ENCODE measurements at regions not wholly inside any gene's neighbourhood (a gene's known extent, or its start where the extent isn't known, plus 50 kb on each side); places are given as distances from the start of the nearest gene placed in this dataset.
"Not testable (repeated sequence)": the region's sequence is repeated elsewhere in the genome, so short reads cannot be mapped to it uniquely, and the experiment has no call there.

DNA sequence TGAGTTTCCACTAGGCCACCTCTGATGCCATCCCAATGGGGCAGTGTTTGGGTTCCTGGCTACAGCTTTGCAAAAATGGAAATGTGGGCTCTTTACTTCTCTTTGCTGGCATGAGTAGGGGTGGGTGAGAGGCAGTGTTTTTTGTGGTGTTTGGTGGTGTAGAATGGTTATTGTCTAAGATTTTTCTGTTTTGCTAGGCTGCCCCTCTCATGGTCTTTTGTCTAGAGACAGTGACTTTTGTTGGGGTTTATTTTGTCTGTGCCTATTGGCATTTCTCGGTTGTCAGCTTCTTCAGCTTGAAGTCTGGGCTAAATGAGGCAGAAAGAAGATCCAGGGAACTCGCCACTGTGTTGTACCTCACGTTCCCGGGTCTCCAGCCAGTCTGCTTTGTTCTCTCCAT, 112.1 kb downstream of the CENPF start:
- DNase-seq (ENCODE audit: low spot score): no peak

- DNase-seq (ENCODE audit: low spot score): no peak
Observed at GRCh38 chr1:214717351-214717750, 114.4 kb downstream of the CENPF start.

DNA sequence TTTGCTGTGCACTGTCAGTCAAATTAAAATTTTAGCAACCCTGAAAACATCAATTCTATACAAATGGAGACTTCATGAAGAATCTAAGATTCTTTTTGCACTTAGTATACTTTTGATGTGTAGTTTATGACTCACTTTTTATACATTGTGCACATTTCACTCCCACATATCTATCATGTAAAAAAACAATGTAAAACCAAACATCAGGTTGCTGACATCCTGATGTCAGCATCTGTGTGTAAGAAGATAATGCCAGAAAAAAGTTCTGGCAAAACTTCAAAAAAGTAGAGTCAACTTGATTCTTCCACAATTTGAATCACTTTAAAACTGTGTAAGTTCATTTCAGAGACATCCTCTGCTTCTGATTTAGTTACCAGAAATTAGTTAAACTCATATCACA, 115.7 kb downstream of the CENPF start:
- no peak for DNase-seq (ENCODE audit: low spot score)

GRCh38 chr1:214719207-214719606, 116.2 kb downstream of the CENPF start:
- no peak for DNase-seq (ENCODE audit: low spot score)

- peak; percentile 14 for DNase-seq (ENCODE audit: low spot score)
Observed at GRCh38 chr1:214720561-214720960, 117.6 kb downstream of the CENPF start.

DNA sequence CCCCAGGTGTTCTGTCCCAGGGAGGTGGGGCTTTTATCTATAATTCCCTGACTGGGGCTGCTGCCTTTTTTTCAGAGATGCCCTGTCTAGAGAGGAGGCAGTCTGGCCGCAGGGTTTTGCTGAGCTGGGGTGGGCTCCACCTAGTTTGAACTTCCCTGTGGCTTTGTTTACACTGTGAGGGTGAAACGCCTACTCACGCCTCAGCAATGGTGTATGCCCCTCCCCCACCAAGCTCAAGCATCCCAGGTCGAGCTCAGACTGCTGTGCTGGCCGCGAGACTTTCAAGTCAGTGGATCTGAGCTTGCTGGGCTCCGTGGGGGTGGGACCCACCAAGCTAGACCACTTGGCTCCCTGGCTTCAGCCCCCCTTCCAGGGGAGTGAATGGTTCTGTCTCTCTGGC, 124.3 kb downstream of the CENPF start:
- no peak for DNase-seq (ENCODE audit: low spot score)

GRCh38 chr1:214739621-214740238, 136.7 kb downstream of the CENPF start:
- no peak for DNase-seq (ENCODE audit: low spot score)

DNA sequence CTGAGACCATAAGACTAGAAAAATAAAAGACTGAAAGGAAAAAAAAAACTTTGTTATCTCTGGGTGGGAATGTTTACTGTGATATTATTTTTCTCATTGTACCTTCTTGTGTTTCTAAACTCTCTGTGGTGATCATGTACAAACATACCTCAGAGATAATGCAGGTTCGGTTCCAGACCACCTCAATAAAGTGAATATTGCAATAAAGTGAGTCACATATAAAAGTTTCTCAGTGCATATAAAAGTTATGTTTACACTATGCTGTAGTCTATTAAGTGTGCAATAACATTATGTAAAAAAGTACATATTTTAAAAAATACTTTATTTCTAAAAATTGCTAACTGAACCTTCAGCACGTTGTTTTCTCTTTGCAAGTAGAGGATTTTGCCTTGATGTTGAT, 137.5 kb downstream of the CENPF start:
- no peak for DNase-seq (ENCODE audit: low spot score)

GRCh38 chr1:214747050-214747635, 144.1 kb downstream of the CENPF start:
- DNase-seq (ENCODE audit: low spot score): no peak

DNA sequence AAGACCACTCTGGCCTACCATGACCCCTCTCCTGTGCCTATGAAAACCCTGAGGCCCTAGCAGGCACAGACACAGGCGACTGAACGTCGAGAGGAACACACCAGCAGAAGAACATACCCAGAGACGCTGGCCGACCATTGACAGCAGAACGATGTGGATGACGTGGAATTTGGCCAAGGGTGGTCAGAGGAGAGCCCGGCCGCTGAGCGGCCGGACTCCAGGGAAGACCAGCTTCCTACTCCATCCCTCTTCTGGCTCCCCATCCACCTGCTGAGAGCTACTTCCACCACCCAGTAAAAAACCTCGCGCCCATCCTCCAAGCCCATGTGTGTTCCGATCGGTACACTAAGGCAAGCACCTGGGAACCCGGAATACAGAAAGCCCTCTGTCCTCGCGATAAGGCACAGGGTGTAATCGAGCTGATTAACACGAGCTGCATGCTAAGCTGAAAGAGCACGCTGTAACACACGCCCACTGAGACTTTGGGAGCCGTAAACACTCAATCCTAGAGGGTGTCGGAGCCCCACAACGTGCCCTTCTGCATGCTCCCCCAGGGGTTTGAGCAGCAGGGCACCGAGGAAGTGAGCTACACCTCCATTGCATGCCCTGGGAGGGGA, 150.3 kb downstream of the CENPF start:
- no peak for DNase-seq (ENCODE audit: low spot score)

- no peak for DNase-seq (ENCODE audit: low spot score)
Observed at GRCh38 chr1:214761030-214761429, 158.0 kb downstream of the CENPF start.

GRCh38 chr1:214762902-214763301, 159.9 kb downstream of the CENPF start:
- DNase-seq (ENCODE audit: low spot score): no peak

DNA sequence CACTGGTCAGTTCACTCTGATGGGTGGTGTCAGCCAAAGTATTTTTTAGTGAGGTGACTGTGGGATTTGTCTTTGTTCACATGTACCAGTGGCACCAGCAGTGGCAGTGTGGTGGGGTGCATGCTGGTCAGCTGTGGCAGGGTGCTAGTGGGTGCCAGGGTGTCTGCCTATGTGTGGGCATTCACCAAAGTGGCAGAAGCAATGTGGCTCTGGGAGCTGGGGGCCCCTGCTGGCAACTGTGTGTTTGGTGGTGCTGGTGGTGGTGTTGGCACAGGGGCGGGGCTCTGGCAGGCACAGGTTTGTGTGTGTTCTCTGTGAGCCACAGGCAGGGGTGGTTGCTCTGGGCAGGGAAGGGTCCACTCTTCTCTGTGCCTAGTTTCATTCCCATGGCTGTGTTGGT, 161.5 kb downstream of the CENPF start:
- DNase-seq (ENCODE audit: low spot score): no peak

DNA sequence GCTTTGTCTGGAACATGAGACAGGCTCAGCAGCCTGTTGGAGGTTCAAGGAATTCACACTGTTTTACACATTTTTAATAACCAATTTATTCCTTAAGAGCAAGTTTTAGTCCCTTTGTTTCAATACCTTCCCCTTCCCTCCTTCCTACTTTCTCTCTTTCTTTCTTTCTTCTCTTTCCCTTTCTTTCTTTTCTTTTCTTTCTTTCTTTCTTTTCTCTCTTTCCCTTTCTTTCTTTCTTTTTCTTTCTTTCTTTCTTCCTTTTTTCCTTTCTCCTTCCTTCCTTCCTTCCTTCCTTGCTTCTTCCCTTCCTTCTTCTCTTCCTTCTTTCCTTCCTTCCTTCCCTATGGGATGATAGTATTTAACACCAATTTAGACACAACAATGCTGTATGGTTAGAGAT, 164.2 kb downstream of the CENPF start:
- DNase-seq (ENCODE audit: low spot score): no peak

GRCh38 chr1:214769666-214770065, 166.7 kb downstream of the CENPF start:
- DNase-seq (ENCODE audit: low spot score): not testable (repeated sequence)

DNA sequence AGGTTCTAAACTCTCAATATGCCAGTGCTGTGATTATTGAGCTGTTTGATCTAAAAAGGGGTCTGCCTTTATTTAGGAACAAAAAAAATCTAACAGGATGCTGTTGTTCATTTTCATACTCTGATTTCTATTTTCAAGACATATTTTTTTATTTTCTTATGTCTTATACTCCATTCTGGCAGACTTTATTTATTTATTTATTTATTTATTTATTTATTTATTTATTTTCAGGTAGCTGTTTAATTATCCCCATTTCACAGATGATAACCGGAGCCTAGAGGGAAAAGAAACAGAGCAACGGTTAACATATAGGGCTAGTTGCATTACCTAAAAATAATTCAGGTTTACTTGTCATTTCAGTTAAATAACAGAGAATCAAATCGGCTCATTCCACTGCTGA, 174.4 kb downstream of the CENPF start:
- DNase-seq (ENCODE audit: low spot score): no peak

DNA sequence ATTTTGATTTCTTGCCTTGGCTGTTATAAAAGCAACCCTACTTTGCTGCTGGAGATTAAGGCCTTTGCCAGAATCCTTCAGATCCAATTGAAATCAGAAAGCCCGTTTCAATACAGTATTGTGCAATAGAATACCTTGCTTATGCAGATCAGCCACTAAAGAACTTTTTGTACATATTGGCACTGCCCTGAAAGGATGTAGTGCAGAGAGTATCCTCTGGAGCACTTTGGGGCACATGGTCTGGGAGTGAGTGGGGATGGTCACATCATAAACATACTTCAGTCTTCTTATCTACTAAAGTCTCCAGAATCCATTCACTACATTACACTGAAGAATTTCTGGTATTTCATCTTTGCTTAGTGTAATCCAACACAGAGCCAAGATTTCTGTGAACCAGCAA, 189.0 kb downstream of the CENPF start:
- DNase-seq (ENCODE audit: low spot score): peak; percentile 18

DNA sequence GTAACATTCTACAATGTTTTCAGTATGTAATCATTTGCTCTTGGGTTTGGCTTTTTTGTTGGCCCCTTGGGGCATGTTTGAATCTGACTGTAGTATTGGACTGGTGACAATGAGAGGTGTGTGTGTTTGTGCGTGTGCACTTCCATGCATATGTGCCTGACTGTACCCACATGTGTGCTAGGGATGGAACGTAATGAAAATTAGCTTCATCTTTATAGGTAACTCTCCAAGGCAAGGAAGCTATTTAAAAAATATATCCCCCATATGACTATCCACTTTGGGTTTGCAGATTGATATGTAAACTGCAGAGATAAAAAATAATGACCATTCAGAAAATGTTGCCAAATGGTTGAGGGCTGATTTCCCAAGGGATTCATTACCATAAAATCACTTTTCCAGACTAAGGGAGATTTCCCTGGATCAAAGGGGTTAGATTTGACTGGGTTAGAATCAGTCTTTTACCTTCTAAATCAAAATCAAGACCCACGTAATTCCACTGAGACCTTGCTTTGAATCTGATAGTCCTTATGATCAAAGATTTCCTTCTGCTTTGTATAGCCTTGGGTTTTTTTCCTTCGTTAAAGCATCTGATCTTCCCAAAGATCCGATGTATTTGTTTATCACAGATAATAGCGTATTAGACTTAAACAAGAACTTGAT, 189.7 kb downstream of the CENPF start:
- no peak for DNase-seq (ENCODE audit: low spot score)

DNA sequence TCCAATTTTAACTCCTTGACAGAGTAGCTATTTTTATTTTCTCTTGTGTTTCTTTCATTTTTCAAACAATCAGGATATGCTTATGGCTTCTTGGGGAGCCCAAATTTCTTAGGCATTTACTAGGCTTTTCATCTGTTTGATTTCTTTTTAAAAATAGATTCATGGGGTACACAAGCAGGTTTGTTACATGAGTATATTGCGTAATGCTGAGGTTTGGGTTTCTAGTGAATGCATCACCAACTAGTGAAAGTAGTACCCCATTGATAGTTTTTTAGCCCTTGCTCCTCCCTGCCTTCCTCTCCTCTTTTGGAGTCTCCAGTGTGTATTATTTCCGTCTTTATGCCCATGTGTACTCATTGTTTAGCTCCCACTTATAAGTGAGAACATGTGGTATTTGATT, 190.7 kb downstream of the CENPF start:
- no peak for DNase-seq (ENCODE audit: low spot score)

- peak; percentile 17 for DNase-seq (ENCODE audit: low spot score)
Observed at GRCh38 chr1:214801191-214801590, 198.2 kb downstream of the CENPF start.

- DNase-seq (ENCODE audit: low spot score): peak; percentile 29
Observed at GRCh38 chr1:214808845-214809460, 206.0 kb downstream of the CENPF start.

DNA sequence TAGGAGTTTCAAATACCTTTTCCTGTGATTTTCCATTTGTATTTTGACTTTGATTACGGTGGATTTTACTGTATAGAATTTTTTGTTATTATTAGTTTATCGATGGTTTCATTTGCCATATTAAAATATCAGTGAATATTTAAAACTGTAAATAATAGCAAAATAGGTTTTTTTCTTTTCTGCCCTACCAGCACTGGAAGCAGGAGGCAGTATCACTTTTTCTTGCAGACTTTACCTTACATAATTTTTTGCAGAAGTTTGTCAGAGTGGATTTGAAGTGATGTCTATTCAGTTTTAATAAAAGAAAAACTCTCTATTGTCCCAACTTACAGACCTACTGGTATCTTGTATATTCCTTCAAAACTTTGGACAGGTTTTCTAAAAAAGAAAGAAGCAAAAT, 213.6 kb downstream of the CENPF start:
- DNase-seq (ENCODE audit: low spot score): no peak
